Stomach (tissue), 4 donors: ENCODE measurements at regions not wholly inside any gene's neighbourhood (a gene's known extent, or its start where the extent isn't known, plus 50 kb on each side); places are given as distances from the start of the nearest gene placed in this dataset.
"Not testable (repeated sequence)": the region's sequence is repeated elsewhere in the genome, so short reads cannot be mapped to it uniquely, and the experiment has no call there.

Experiments used
- CTCF ChIP-seq, 7 experiments: fragments of 450-650 bp in 4 of 7; fragments of 200-600 bp in 3 of 7; sonication (generic) in 3 of 7; IDR thresholded peaks; one replicate each; pipeline ENCODE4 v1.5.1; 2016 to 2019; ENCODE audit warnings: antibody characterized with exemption in 7 of 7, control low read depth in 2 of 7, mild to moderate bottlenecking in 1 of 7
- POLR2A ChIP-seq, 4 donors: fragments of 450-650 bp; IDR thresholded peaks; one replicate each; pipeline ENCODE4 v1.6.1; 2016; ENCODE audit warnings: antibody characterized with exemption in 4 of 4, control low read depth in 2 of 4, mild to moderate bottlenecking in 1 of 4, moderate library complexity in 1 of 4

- not testable (repeated sequence) for TF ChIP-seq CTCF, POLR2A (IDR thresholded peaks at IDR 0.05)
These were observed 779.4 kb downstream of the FAM181B start for GRCh38 chr11:81954301-81954700.
